ENCODE measurements at regions not wholly inside any gene's neighbourhood (a gene's known extent, or its start where the extent isn't known, plus 50 kb on each side); places are given as distances from the start of the nearest gene placed in this dataset.
A peak's percentile ranks its signal among the peaks of the same experiment; 100 is the strongest.

- no TSS peak for BruUV-seq (replicated peaks)
- Mint-ChIP-seq H3K27me3 (ENCODE audit: insufficient read depth, unreplicated experiment) (no peaks in the 10 kb centered on the region), H3K9me3 (ENCODE audit: unreplicated experiment) (no peaks in the 10 kb centered on the region), H3K27ac (ENCODE audit: low read depth, unreplicated experiment) (no peak overlapping the region), H3K36me3 (ENCODE audit: insufficient read depth, unreplicated experiment) (no peaks in the 10 kb centered on the region), H3K4me1 (ENCODE audit: insufficient read depth, unreplicated experiment) (peaks cover 7% of the 10 kb centered on the region), H3K4me3 (ENCODE audit: unreplicated experiment) (no peak overlapping the region)
- DNase-seq (ENCODE audit: unreplicated experiment), result no peak
- TF ChIP-seq CTCF (IDR thresholded peaks at IDR 0.05; ENCODE audit: unreplicated experiment), result no peak
- POLR2A ChIA-PET, result no interaction called here
- intact Hi-C loops (cut with micrococcal nuclease), result no loop called here
- CTCF ChIA-PET, result interaction anchor here (0.7 to 1.2 kb wide), 2 partner anchors 12 to 157 kb away, joined by 5 read pairs; no protein-coding TSS in a partner anchor
Observed at GRCh38 chr10:98328163-98328562, 60.2 kb upstream of the LOXL4 start.

DNA sequence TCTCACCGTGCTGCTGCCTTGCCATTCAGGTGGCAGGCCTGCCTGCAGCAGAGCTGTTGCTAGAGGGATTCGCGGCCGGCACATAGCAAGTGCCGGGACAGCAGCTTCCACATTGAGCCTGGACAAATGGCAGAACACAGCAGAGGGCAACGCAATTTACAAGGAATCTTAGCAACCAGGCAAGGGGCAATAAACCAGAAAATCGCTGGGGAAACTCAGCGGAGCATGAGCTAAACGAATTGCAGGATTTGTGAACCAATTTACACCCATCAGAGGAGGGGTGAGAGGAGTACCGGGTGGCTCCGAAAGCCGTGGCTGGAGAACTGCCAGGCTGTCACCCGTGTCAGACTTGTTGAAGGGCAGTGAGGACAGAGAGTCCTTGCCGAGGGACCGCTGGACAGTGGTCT is 58.6 kb upstream of the LOXL4 start:
- no peaks in the 10 kb centered on the region for H3K27me3 Mint-ChIP-seq (ENCODE audit: insufficient read depth, unreplicated experiment)
- no peak overlapping the region for H3K27ac Mint-ChIP-seq (ENCODE audit: low read depth, unreplicated experiment)

DNA sequence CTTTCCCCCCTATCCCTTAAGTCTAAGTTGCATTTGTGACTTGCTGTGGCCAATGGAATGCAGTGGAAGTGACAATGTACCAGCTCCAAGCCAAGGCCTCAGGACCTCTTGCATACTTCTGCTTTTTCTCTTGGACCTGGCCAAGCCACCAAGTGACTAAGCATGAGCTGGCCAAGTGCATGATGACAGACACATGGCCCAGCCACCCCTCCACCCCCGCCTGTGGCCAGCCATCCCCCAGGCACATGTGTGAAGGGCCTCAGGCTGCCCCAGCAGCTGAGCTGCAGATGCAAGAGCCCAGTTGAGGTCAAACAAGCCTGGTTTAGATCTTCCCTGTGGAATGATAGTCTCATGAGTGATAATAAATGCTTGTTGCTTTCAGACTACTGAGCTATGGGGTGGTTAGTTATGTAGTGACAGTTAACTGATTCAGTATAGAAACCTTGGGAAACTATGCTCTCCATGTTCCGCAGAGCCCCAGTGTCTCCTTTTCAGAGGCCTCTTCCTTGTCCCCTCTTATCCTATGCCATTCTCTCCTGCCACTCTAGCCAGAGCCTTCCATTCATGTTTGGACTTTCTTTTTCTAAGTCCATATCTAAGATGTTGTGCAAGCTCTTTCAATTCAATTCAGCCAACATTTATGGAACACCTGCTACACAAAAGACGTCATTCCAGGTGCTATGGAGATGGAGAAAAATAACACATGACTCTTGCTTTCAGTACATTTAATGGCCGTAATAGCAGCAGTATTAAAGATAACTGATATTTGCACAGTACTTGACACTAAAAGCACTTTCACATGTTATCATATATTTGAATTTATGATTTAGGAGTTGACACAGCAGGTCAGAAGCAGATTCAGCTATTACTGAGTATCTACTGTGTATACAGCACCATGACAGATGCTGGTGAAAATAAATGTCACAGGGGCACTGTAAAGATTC is 55.5 kb upstream of the LOXL4 start:
- DNase-seq (ENCODE audit: unreplicated experiment), result peak; percentile 61
- Mint-ChIP-seq H3K4me3 (ENCODE audit: unreplicated experiment) (no peak overlapping the region), H3K4me1 (ENCODE audit: insufficient read depth, unreplicated experiment) (peaks cover 12% of the 10 kb centered on the region), H3K9me3 (ENCODE audit: unreplicated experiment) (no peaks in the 10 kb centered on the region), H3K27ac (ENCODE audit: low read depth, unreplicated experiment) (no peak overlapping the region), H3K36me3 (ENCODE audit: insufficient read depth, unreplicated experiment) (no peaks in the 10 kb centered on the region), H3K27me3 (ENCODE audit: insufficient read depth, unreplicated experiment) (no peaks in the 10 kb centered on the region)
- intact Hi-C loops (cut with micrococcal nuclease), result no loop called here
- no TSS peak for BruUV-seq (replicated peaks)
- ChIA-PET CTCF (interaction anchor here (0.6 to 4.0 kb wide), 5 partner anchors 11 to 450 kb away, joined by 3 to 17 read pairs (median 3); no protein-coding TSS in a partner anchor), POLR2A (interaction anchor here (0.6 kb wide), 1 partner anchor 173 kb away, joined by 4 read pairs; no protein-coding TSS in a partner anchor)
- TF ChIP-seq CTCF (IDR thresholded peaks at IDR 0.05; ENCODE audit: unreplicated experiment), result no peak

More for the DNA sequence above, 58.6 kb upstream of the LOXL4 start:
- Mint-ChIP-seq H3K4me3 (ENCODE audit: unreplicated experiment) (no peak overlapping the region), H3K9me3 (ENCODE audit: unreplicated experiment) (no peaks in the 10 kb centered on the region), H3K4me1 (ENCODE audit: insufficient read depth, unreplicated experiment) (peaks cover 12% of the 10 kb centered on the region), H3K36me3 (ENCODE audit: insufficient read depth, unreplicated experiment) (no peaks in the 10 kb centered on the region)
- CTCF ChIA-PET, result interaction anchor here (1.1 to 4.0 kb wide), 2 partner anchors 14 to 18 kb away, joined by 5 to 17 read pairs; no protein-coding TSS in a partner anchor
- no peak for TF ChIP-seq CTCF (IDR thresholded peaks at IDR 0.05; ENCODE audit: unreplicated experiment)
- POLR2A ChIA-PET, result no interaction called here
- no TSS peak for BruUV-seq (replicated peaks)
- DNase-seq (ENCODE audit: unreplicated experiment), result no peak
- intact Hi-C loops (cut with micrococcal nuclease), result no loop called here

- DNase-seq (ENCODE audit: unreplicated experiment), result no peak
- ChIA-PET CTCF (interaction anchor here (2.6 kb wide), 1 partner anchor 11 kb away, joined by 8 read pairs; no protein-coding TSS in a partner anchor), POLR2A (no interaction called here)
- no peaks in the 10 kb centered on the region for H3K9me3 Mint-ChIP-seq (ENCODE audit: unreplicated experiment)
- peaks cover 9% of the 10 kb centered on the region for H3K36me3 Mint-ChIP-seq (ENCODE audit: insufficient read depth, unreplicated experiment)
- no TSS peak for BruUV-seq (replicated peaks)
- no peak overlapping the region for H3K27ac Mint-ChIP-seq (ENCODE audit: low read depth, unreplicated experiment)
- H3K27me3 Mint-ChIP-seq (ENCODE audit: insufficient read depth, unreplicated experiment), result no peaks in the 10 kb centered on the region
- intact Hi-C loops (cut with micrococcal nuclease), result no loop called here
- H3K4me1 Mint-ChIP-seq (ENCODE audit: insufficient read depth, unreplicated experiment), result peaks cover 21% of the 10 kb centered on the region
- no peak overlapping the region for H3K4me3 Mint-ChIP-seq (ENCODE audit: unreplicated experiment)
- no peak for TF ChIP-seq CTCF (IDR thresholded peaks at IDR 0.05; ENCODE audit: unreplicated experiment)
Observed at GRCh38 chr10:98321186-98321780, 53.3 kb upstream of the LOXL4 start.
